ENCODE measurements at regions not wholly inside any gene's neighbourhood (a gene's known extent, or its start where the extent isn't known, plus 50 kb on each side); places are given as distances from the start of the nearest gene placed in this dataset.
"Not testable (repeated sequence)": the region's sequence is repeated elsewhere in the genome, so short reads cannot be mapped to it uniquely, and the experiment has no call there.

GRCh38 chr9:90065851-90066250 lies 461.0 kb downstream of the GADD45G start:
- FAIRE-seq: no peak

DNA sequence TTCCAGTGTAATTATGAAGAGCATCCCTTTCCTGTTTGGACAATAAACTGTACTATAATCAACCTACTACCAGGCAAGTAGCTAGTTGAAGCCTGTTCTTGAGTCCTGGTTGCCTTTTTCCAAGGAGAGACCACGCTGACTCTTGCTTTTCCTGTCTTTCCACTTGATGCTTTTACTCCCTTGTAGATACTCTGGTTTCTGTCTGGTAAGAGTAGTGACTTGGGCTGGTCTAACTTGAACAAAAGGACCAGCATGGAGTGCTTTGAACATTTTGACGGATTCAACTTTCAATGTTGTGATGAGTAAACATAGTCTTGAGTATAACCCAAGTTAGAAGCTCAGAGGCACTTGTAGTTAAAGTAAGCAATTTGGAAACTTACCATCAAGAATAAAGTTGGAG lies 464.3 kb downstream of the GADD45G start:
- DNase-seq (ENCODE audit: insufficient read length, low spot score) (no peak), FAIRE-seq (no peak)

More at GRCh38 chr9:90065851-90066250, 461.0 kb downstream of the GADD45G start:
- DNase-seq (ENCODE audit: insufficient read length, low spot score): no peak

DNA sequence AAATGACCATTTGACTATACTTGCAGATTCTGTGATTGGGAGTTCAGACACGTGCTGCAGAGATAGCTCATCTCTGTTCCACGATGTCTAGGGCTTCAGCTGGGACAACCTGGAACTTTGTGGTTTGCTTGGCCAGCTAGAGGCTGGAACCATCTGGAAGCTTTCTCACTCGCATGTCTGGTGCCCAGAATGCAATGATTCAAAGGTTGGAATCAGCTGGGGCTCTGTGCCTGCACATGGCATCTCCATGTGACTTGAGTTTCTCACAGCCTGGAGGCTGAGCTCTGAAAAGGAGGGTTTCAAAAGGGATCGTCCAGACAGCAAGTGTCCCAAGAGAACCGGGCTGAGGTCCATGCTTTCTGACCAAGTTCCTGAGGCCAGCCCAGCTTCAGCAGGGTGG lies 465.2 kb downstream of the GADD45G start:
- no peak for DNase-seq (ENCODE audit: insufficient read length, low spot score)
- no peak for FAIRE-seq

- DNase-seq (ENCODE audit: insufficient read length, low spot score) (no peak), FAIRE-seq (no peak)
These were observed 465.7 kb downstream of the GADD45G start for GRCh38 chr9:90070469-90070868.

DNA sequence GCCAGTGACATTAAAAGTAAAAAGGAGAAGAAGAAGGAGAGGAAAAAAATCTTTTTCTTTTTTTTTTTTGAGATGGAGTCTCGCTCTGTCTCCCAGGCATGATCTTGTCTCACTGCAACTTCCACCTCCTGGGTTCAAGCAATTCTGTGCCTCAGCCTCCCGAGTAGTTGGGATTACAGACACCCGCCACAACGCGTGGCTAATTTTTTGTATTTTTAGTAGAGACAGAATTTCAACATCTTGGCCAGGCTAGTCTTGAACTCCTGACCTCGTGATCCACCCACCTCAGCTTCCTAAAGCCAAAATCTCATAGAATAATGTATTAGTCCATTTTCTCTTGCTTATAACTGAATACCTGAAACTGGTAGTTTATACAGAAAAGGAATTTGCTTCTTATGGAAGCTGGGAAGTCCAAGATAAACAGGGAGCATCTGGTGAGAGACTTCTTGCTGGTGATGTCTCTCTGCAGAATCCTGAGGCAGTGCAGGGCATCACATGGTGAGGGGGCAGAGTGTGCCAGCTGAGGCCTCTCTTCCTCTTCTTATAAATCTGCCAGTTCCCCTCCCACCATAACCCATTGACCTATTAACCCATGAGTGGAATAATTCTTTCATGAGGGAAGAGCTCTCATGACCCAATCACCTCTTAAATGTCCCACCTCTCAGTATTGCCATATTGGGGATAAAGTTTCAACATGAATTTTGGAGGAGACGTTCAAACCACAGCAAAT lies 466.3 kb downstream of the GADD45G start:
- DNase-seq (ENCODE audit: insufficient read length, low spot score) (no peak), FAIRE-seq (no peak)

DNA sequence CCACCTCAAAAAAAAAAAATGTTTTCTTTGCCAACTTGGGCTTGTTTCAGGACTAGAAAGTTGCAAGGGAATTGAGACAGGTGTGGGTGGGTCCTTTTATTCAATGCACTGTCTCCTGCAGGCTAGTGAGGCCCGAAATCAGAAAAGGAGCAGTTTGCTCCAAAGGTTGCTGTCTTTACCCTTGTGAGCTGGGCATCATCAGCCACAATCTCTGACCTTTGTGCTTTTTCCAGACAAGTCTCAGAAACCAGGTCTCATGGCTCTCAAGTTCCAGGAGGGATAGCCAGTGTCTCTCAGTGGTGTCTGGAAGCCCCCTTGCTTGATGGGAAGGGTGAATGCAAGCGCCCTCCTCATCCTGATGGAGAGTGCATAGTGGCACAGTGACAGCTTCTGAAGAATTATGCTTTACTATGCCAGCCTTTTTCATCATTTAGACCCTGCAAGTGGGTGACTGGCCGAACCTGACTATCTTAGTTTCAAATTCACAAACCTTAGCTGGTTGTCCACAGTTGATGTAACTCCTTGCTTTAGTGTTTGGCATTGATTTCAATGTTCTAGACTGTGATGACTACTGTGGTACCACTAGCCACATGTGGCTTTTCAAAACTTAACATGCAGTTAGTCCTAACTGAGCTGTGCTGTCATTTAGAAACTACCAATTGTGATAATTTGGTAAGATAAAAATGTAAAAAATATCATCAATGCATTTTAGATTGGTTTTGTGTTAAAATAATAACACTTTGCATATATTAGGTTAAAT lies 468.6 kb downstream of the GADD45G start:
- FAIRE-seq (no peak), DNase-seq (ENCODE audit: insufficient read length, low spot score) (no peak)

GRCh38 chr9:90074316-90074962 lies 469.6 kb downstream of the GADD45G start:
- DNase-seq (ENCODE audit: insufficient read length, low spot score) (no peak), FAIRE-seq (no peak)

GRCh38 chr9:90077598-90077997 lies 472.8 kb downstream of the GADD45G start:
- not testable (repeated sequence) for FAIRE-seq; DNase-seq (ENCODE audit: insufficient read length, low spot score)

DNA sequence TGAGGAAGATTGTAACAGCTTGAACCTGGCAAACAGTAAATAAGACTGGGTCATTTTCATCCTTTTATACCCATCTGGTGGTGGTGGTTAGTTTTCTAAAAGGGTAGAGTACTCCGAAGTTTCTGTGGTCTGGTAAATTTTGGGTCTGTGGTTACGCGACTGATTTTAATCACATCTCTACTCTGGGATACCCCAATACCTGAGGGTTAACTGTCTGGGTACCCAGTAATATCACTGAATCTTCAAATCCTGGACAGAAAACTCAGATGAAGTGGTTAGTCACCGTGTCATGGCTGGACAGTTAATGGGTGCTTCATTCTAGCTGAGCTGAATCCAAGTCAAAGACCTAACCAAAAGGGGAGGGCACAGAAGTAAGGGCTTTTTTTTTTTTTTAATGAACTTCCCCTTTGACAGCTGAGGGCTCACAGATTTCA lies 474.2 kb downstream of the GADD45G start:
- DNase-seq (ENCODE audit: insufficient read length, low spot score): no peak
- FAIRE-seq: no peak

- FAIRE-seq (no peak), DNase-seq (ENCODE audit: insufficient read length, low spot score) (no peak)
These were observed 480.8 kb downstream of the GADD45G start for GRCh38 chr9:90085633-90086032.

DNA sequence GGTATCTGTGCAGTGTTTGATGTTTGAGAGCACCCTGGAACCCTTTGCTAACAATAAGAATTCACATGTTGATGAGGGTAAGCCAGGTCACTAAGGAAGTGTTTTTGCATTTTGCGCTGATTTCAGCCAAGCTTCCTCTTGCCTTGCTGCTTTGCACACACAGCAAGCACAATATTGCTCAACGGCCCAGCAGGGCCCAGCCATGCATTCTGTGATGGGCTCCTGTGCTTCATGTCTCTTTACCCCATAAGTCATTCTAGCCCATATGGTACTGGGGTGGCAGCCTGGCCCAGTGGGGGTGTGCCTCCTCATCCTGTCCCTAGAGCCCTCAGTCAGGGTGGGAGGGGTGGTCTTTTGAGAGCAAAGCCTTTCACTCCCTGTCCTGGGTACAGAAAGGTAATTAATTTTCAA lies 481.3 kb downstream of the GADD45G start:
- FAIRE-seq (no peak), DNase-seq (ENCODE audit: insufficient read length, low spot score) (no peak)

- FAIRE-seq (no peak), DNase-seq (ENCODE audit: insufficient read length, low spot score) (no peak)
These were observed 483.6 kb downstream of the GADD45G start for GRCh38 chr9:90088434-90088833.

- FAIRE-seq: no peak
- DNase-seq (ENCODE audit: insufficient read length, low spot score): no peak
These were observed 484.0 kb downstream of the GADD45G start for GRCh38 chr9:90088856-90089255.

DNA sequence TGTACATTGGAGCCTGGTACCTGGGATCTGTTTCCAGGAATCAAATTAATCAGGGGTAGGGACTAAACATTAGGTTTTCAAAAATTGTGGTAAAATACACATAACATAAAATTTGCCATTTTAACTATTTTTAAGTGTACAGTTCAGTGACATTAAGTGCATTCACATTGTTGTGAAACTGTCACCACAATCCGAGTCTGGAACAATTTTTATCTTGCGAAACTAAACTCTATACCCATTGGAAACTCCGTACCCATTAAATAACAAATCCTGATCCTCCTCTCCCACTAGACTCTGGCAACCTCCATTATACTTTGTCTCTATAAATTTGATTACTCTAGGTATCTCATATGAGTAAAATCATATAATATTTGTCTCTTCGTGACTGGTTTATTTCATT lies 486.2 kb downstream of the GADD45G start:
- DNase-seq (ENCODE audit: insufficient read length, low spot score) (no peak), FAIRE-seq (no peak)

DNA sequence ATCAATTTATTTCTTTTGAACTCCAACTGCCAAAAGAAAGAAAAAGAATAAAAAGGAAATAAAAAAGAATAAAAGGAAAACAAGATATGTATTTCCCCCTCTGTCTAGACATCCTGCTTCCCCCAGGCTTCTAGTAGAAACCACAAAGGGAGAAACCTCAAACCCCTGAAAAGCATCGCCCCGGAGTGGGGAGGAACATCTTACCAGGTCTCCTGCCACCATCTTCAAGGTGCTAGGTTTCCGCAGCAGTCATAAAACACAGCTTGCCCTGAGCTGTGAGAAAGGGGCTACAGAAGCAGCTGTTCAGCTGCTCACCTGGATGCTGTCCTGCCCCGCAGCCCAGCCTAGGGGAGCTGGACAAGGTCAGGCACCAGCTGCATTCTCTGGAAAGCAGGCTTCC lies 487.7 kb downstream of the GADD45G start:
- FAIRE-seq (no peak), DNase-seq (ENCODE audit: insufficient read length, low spot score) (no peak)

- DNase-seq (ENCODE audit: insufficient read length, low spot score): no peak
- no peak for FAIRE-seq
These were observed 490.9 kb downstream of the GADD45G start for GRCh38 chr9:90095682-90096081.

GRCh38 chr9:90097237-90097636 lies 492.4 kb downstream of the GADD45G start:
- no peak for FAIRE-seq
- DNase-seq (ENCODE audit: insufficient read length, low spot score): no peak

GRCh38 chr9:90098408-90098807 lies 493.6 kb downstream of the GADD45G start:
- FAIRE-seq (no peak), DNase-seq (ENCODE audit: insufficient read length, low spot score) (no peak)

DNA sequence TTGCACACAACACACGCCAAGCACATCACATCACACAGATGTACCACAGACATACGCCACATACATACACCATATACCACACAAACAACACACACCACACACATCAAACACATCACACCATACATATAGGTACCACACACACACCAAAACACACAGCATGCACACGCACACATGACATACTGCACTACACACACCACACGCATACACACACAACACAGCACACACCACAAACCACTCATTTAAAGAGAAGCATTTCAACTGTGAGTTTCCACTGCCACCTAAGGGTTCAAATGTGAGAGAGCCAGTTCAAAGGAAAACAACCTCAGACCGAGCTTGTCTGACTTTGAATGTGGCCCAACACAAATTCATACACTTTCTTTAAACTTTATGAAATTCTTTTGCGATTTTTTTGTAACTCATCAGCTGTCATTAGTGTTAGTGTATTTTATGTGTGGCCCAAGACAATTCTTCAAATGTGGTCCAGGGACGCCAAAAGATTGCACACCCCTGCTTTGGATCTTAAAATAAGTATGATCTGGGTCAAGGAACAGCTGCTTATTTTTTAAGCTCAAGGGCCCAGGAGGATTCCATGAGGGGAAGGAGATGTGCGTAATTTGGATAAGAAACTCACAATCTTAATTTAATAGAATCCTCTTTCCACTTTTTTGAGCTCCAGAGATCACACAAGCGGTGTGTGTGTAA lies 494.6 kb downstream of the GADD45G start:
- DNase-seq (ENCODE audit: insufficient read length, low spot score) (no peak), FAIRE-seq (no peak)

DNA sequence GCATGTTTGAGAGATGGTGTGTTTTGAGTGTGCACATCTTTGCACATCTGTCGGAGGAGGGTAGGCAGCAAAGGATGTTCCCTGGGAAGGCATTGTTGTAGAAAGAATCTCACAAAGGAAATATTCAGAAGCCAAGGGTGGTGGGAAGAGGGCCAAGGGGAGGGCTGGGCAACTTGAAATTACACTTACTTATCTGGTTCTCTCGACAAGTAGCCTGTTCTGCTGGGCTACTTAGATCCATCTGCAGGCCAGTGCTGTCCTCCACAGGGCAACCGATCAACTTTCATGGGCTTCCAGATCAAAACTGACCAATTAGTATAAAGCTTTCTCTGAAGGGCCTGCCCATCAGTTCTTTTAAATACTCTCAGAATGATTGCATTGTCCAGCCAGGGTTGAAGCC lies 495.2 kb downstream of the GADD45G start:
- FAIRE-seq (no peak), DNase-seq (ENCODE audit: insufficient read length, low spot score) (no peak)

- peak; percentile 94 for FAIRE-seq
These were observed 497.6 kb downstream of the GADD45G start for GRCh38 chr9:90102292-90102901.

More at GRCh38 chr9:90102292-90102901, 497.6 kb downstream of the GADD45G start:
- DNase-seq (ENCODE audit: insufficient read length, low spot score): peak; percentile 64
